ENCODE measurements at regions not wholly inside any gene's neighbourhood (a gene's known extent, or its start where the extent isn't known, plus 50 kb on each side); places are given as distances from the start of the nearest gene placed in this dataset.

GRCh38 chr4:152020073-152020472 lies 259.3 kb upstream of the GATB start:
- no peak overlapping the region for H3K4me3 ChIP-seq (ENCODE audit: low read depth, low read length, poor library complexity, severe bottlenecking)
- H3K36me3 ChIP-seq (ENCODE audit: insufficient read depth, low read length): no peaks in the 10 kb centered on the region
- H4K20me1 ChIP-seq (ENCODE audit: insufficient read depth, low read length): no peaks in the 10 kb centered on the region
- H3K4me1 ChIP-seq (ENCODE audit: insufficient read depth, low read length, poor library complexity, severe bottlenecking): no peaks in the 10 kb centered on the region
- no peak for TF ChIP-seq CTCF (conservative IDR thresholded peaks at IDR 0.05; ENCODE audit: low read length)
- TF ChIP-seq EZH2phosphoT487 (IDR thresholded peaks at IDR 0.05; ENCODE audit: borderline replicate concordance, low read depth, low read length): no peak
- CTCF ChIA-PET (ENCODE audit: unreplicated experiment): no interaction called here
- no peaks in the 10 kb centered on the region for H3K9me2 ChIP-seq (ENCODE audit: insufficient read depth, low read length)
- no peak overlapping the region for H3K4me2 ChIP-seq (ENCODE audit: low read length)
- H3K9me3 ChIP-seq (ENCODE audit: low read length): no peaks in the 10 kb centered on the region
- no peaks in the 10 kb centered on the region for H3K79me2 ChIP-seq (ENCODE audit: insufficient read depth, low read depth, low read length)
- DNase-seq (ENCODE audit: low spot score): no peak
- POLR2A ChIA-PET: no interaction called here
- BruUV-seq (replicated peaks): no TSS peak
- no peak overlapping the region for H2AFZ ChIP-seq (ENCODE audit: low read length)
- intact Hi-C loops (cut with micrococcal nuclease; ENCODE audit: unreplicated experiment): no loop called here
- no peak overlapping the region for H3K27ac ChIP-seq (ENCODE audit: low read depth, low read length, poor library complexity, severe bottlenecking)

GRCh38 chr4:152016303-152016620 lies 255.5 kb upstream of the GATB start:
- Histone ChIP-seq H3K9me2 (ENCODE audit: insufficient read depth, low read length) (no peaks in the 10 kb centered on the region), H2AFZ (ENCODE audit: low read length) (no peak overlapping the region), H4K20me1 (ENCODE audit: insufficient read depth, low read length) (no peaks in the 10 kb centered on the region), H3K36me3 (ENCODE audit: insufficient read depth, low read length) (no peaks in the 10 kb centered on the region), H3K4me2 (ENCODE audit: low read length) (no peak overlapping the region), H3K79me2 (ENCODE audit: insufficient read depth, low read depth, low read length) (no peaks in the 10 kb centered on the region), H3K4me1 (ENCODE audit: insufficient read depth, low read length, poor library complexity, severe bottlenecking) (no peaks in the 10 kb centered on the region), H3K9me3 (ENCODE audit: low read length) (no peaks in the 10 kb centered on the region), H3K27ac (ENCODE audit: low read depth, low read length, poor library complexity, severe bottlenecking) (no peak overlapping the region), H3K4me3 (ENCODE audit: low read depth, low read length, poor library complexity, severe bottlenecking) (no peak overlapping the region)
- no TSS peak for BruUV-seq (replicated peaks)
- intact Hi-C loops (cut with micrococcal nuclease; ENCODE audit: unreplicated experiment): no loop called here
- no peak for TF ChIP-seq CTCF (conservative IDR thresholded peaks at IDR 0.05; ENCODE audit: low read length)
- no peak for TF ChIP-seq EZH2phosphoT487 (IDR thresholded peaks at IDR 0.05; ENCODE audit: borderline replicate concordance, low read depth, low read length)
- ChIA-PET POLR2A (no interaction called here), CTCF (ENCODE audit: unreplicated experiment) (no interaction called here)
- DNase-seq (ENCODE audit: low spot score): no peak

- Histone ChIP-seq H4K20me1 (ENCODE audit: insufficient read depth, low read length) (no peaks in the 10 kb centered on the region), H3K4me1 (ENCODE audit: insufficient read depth, low read length, poor library complexity, severe bottlenecking) (no peaks in the 10 kb centered on the region), H3K27ac (ENCODE audit: low read depth, low read length, poor library complexity, severe bottlenecking) (no peak overlapping the region), H3K4me3 (ENCODE audit: low read depth, low read length, poor library complexity, severe bottlenecking) (no peak overlapping the region), H3K9me3 (ENCODE audit: low read length) (no peaks in the 10 kb centered on the region), H2AFZ (ENCODE audit: low read length) (no peak overlapping the region), H3K79me2 (ENCODE audit: insufficient read depth, low read depth, low read length) (no peaks in the 10 kb centered on the region), H3K4me2 (ENCODE audit: low read length) (no peak overlapping the region), H3K9me2 (ENCODE audit: insufficient read depth, low read length) (no peaks in the 10 kb centered on the region), H3K36me3 (ENCODE audit: insufficient read depth, low read length) (no peaks in the 10 kb centered on the region)
- POLR2A ChIA-PET: no interaction called here
- DNase-seq (ENCODE audit: low spot score): no peak
- BruUV-seq (replicated peaks): no TSS peak
- CTCF ChIA-PET (ENCODE audit: unreplicated experiment): no interaction called here
- TF ChIP-seq EZH2phosphoT487 (IDR thresholded peaks at IDR 0.05; ENCODE audit: borderline replicate concordance, low read depth, low read length) (no peak), CTCF (conservative IDR thresholded peaks at IDR 0.05; ENCODE audit: low read length) (no peak)
- intact Hi-C loops (cut with micrococcal nuclease; ENCODE audit: unreplicated experiment): no loop called here
These were observed 254.9 kb upstream of the GATB start for GRCh38 chr4:152015597-152016302.

Measured in OCI-LY7 (cell line).